LNCAP (cell line): ENCODE measurements at regions not wholly inside any gene's neighbourhood (a gene's known extent, or its start where the extent isn't known, plus 50 kb on each side); places are given as distances from the start of the nearest gene placed in this dataset.
A peak's percentile ranks its signal among the peaks of the same experiment; 100 is the strongest.

Experiments used
- CTCF ChIP-seq: fragments of 450-650 bp; IDR thresholded peaks from 2 replicates; pipeline ENCODE4 v1.5.1; 2017; ENCODE audit warnings: mild to moderate bottlenecking

- TF ChIP-seq CTCF: no peak
Measured at GRCh38 chr17:27157297-27157696, 136.6 kb upstream of the WSB1 start.

- no peak for TF ChIP-seq CTCF
Measured at GRCh38 chr17:27157898-27158297, 136.0 kb upstream of the WSB1 start.

GRCh38 chr17:27158382-27158781, 135.5 kb upstream of the WSB1 start:
- no peak for TF ChIP-seq CTCF

- TF ChIP-seq CTCF: no peak
Measured at GRCh38 chr17:27180322-27180721, 113.6 kb upstream of the WSB1 start.

- no peak for TF ChIP-seq CTCF
Measured at GRCh38 chr17:27181935-27182334, 112.0 kb upstream of the WSB1 start.

GRCh38 chr17:27197505-27197904, 96.4 kb upstream of the WSB1 start:
- TF ChIP-seq CTCF: peak; percentile 45

- no peak for TF ChIP-seq CTCF
Measured at GRCh38 chr17:27199948-27200347, 94.0 kb upstream of the WSB1 start.

GRCh38 chr17:27200476-27200875, 93.4 kb upstream of the WSB1 start:
- TF ChIP-seq CTCF: no peak
